ENCODE measurements at regions not wholly inside any gene's neighbourhood (a gene's known extent, or its start where the extent isn't known, plus 50 kb on each side); places are given as distances from the start of the nearest gene placed in this dataset.

DNA sequence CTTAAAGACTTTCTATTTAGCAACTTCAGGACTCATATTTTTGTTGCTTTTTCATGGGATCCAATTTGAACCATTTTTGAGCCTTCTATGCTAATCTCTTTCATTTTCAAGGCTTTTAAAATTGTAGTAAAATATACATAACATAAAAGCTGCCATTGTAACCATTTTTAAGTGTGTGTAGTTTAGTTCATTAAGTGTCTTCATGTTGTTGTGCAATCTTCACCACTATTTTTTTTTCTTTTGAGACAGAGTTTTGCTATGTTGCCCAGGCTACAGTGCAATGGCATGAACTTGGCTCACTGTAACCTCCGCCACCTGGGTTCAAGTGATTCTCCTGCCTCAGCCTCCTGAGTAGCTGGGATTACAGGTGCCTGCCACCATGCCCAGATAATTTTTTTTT, 451.6 kb downstream of the TMEM114 start:
- no peaks in the 10 kb centered on the region for H3K27me3 ChIP-seq
- peaks cover 0 to 4% (median 0%) of the 10 kb centered on the region in 11 donors for H3K9me3 ChIP-seq
- WGBS, 2 donors: 94 to 95% methylated on average over 1 of the region's 1 CpG
- ATAC-seq: no peak
- no peak overlapping the region for H3K4me3 ChIP-seq
- no peak overlapping the region for H3K27ac ChIP-seq
- intact Hi-C loops (cut with DNase I): no loop called here
- H3K36me3 ChIP-seq: no peaks in the 10 kb centered on the region
- TF ChIP-seq, protein P1, sequence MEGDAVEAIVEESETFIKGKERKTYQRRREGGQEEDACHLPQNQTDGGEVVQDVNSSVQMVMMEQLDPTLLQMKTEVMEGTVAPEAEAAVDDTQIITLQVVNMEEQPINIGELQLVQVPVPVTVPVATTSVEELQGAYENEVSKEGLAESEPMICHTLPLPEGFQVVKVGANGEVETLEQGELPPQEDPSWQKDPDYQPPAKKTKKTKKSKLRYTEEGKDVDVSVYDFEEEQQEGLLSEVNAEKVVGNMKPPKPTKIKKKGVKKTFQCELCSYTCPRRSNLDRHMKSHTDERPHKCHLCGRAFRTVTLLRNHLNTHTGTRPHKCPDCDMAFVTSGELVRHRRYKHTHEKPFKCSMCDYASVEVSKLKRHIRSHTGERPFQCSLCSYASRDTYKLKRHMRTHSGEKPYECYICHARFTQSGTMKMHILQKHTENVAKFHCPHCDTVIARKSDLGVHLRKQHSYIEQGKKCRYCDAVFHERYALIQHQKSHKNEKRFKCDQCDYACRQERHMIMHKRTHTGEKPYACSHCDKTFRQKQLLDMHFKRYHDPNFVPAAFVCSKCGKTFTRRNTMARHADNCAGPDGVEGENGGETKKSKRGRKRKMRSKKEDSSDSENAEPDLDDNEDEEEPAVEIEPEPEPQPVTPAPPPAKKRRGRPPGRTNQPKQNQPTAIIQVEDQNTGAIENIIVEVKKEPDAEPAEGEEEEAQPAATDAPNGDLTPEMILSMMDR (IDR thresholded peaks at IDR 0.05): no peak
- no peak for DNase-seq
- no peaks in the 10 kb centered on the region for H3K4me1 ChIP-seq

DNA sequence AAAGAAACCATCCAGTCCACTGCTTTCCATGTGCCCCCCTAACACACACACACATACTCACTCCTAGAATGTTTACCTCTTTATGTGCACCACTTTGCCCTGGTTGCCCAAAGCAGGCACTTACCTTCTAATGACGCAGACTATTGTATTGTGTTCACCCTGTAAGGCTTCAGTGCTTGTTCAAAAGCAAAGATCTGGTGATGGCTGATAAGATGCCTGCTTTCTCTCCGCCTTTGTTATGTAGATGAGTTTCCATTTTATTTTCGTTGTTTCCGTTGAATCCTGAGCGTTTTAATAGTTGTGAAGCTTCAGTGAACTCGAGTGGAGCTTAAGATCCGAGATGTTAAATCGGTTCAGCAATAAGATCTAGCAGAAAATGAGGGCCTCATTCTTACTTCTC, 452.7 kb downstream of the TMEM114 start:
- WGBS, 2 donors: 67 to 80% methylated on average over 8 of the region's 8 CpGs
- TF ChIP-seq, protein P1 (IDR thresholded peaks at IDR 0.05): no peak
- H3K4me3 ChIP-seq: no peak overlapping the region
- no peaks in the 10 kb centered on the region for H3K27me3 ChIP-seq
- H3K4me1 ChIP-seq: no peaks in the 10 kb centered on the region
- H3K36me3 ChIP-seq: no peaks in the 10 kb centered on the region
- no peak for ATAC-seq
- intact Hi-C loops (cut with DNase I): no loop called here
- peaks cover 0 to 4% (median 0%) of the 10 kb centered on the region in 11 donors for H3K9me3 ChIP-seq
- no peak overlapping the region for H3K27ac ChIP-seq
- DNase-seq: no peak

DNA sequence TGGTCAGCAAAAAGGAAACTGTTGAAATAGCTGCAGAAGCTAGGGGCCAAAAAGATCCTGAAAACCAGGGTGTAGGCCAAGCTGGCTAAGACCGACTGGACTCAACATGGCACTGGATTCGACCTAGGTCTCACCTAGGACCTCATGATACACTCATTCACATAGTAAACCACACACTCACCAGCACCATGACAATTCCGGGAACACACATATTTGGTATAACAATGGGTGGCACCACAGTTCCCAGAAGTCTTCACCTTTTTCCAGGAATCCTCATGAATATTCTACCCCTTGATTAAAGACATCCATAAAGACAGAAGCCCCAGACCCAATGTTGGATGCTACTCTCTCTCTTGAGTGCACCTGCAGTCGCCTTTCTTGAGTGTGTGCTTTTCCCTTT, 460.1 kb downstream of the TMEM114 start:
- no peak for DNase-seq
- TF ChIP-seq, protein P1 (IDR thresholded peaks at IDR 0.05): no peak
- Histone ChIP-seq H3K27me3 (no peaks in the 10 kb centered on the region), H3K36me3 (no peaks in the 10 kb centered on the region), H3K9me3 (peaks cover 0 to 25% (median 0%) of the 10 kb centered on the region in 11 donors), H3K27ac (no peak overlapping the region), H3K4me3 (no peak overlapping the region), H3K4me1 (no peaks in the 10 kb centered on the region)
- ATAC-seq: no peak
- WGBS, 2 donors: 76 to 86% methylated on average over 4 of the region's 4 CpGs
- intact Hi-C loops (cut with DNase I): no loop called here

DNA sequence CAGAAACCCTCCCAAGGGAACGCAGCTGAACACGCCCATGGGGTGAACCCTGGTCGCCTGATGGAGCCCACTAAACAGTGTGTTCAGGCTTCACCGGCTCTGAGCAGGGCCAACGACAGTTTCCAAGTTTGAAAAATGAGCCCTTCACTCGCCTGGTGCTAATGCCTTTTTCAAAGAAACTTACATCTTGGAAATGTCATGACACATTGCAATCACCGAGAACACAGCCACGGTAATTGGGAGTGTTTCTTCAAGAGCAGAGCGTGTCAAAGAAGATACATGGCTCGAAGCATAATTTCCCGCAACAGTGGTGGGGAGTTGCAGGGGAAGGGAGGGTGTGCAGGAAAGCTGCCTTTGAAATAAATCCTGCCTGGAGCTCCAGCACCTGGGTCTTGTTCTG, 463.2 kb downstream of the TMEM114 start:
- TF ChIP-seq, protein P1 (IDR thresholded peaks at IDR 0.05): no peak
- ATAC-seq (no peak), DNase-seq (no peak)
- Histone ChIP-seq H3K4me3 (no peak overlapping the region), H3K27me3 (no peaks in the 10 kb centered on the region), H3K9me3 (peaks cover 0 to 25% (median 0%) of the 10 kb centered on the region in 11 donors), H3K27ac (no peak overlapping the region), H3K4me1 (no peaks in the 10 kb centered on the region), H3K36me3 (no peaks in the 10 kb centered on the region)
- intact Hi-C loops (cut with DNase I): no loop called here
- WGBS, 2 donors: 79% methylated on average over 11 of the region's 11 CpGs
